ENCODE measurements at regions not wholly inside any gene's neighbourhood (a gene's known extent, or its start where the extent isn't known, plus 50 kb on each side); places are given as distances from the start of the nearest gene placed in this dataset.

GRCh38 chr19:28472843-28473242, 740.1 kb downstream of the UQCRFS1 start:
- H3K4me3 ChIP-seq: no peak overlapping the region
- no peaks in the 10 kb centered on the region for H3K4me1 ChIP-seq
- no peaks in the 10 kb centered on the region for H3K36me3 ChIP-seq
- H3K27me3 ChIP-seq: no peaks in the 10 kb centered on the region
- peak; percentile 33 for DNase-seq
- no peak for TF ChIP-seq CTCF (IDR thresholded peaks at IDR 0.05)
- intact Hi-C loops (cut with DNase I): no loop called here
- no peak overlapping the region for H3K9ac ChIP-seq (ENCODE audit: low read depth in 2 of 2, low read length in 2 of 2)
- no peaks in the 10 kb centered on the region for H3K9me3 ChIP-seq
- H3K27ac ChIP-seq: no peak overlapping the region

- no peak overlapping the region for H3K9ac ChIP-seq (ENCODE audit: low read depth in 2 of 2, low read length in 2 of 2)
- H3K9me3 ChIP-seq: no peaks in the 10 kb centered on the region
- no peaks in the 10 kb centered on the region for H3K27me3 ChIP-seq
- H3K4me3 ChIP-seq: no peak overlapping the region
- no peaks in the 10 kb centered on the region for H3K36me3 ChIP-seq
- TF ChIP-seq CTCF (IDR thresholded peaks at IDR 0.05): no peak
- H3K27ac ChIP-seq: no peak overlapping the region
- intact Hi-C loops (cut with DNase I): no loop called here
- no peaks in the 10 kb centered on the region for H3K4me1 ChIP-seq
- DNase-seq: no peak
Measured at GRCh38 chr19:28471731-28472510, 741.0 kb downstream of the UQCRFS1 start.

- TF ChIP-seq CTCF (IDR thresholded peaks at IDR 0.05): no peak
- Histone ChIP-seq H3K9me3 (no peaks in the 10 kb centered on the region), H3K36me3 (no peaks in the 10 kb centered on the region), H3K9ac (ENCODE audit: low read depth in 2 of 2, low read length in 2 of 2) (peak overlapping the region in 1 of 2 donors; percentile 19), H3K27me3 (no peaks in the 10 kb centered on the region), H3K4me1 (no peaks in the 10 kb centered on the region), H3K4me3 (no peak overlapping the region), H3K27ac (peak overlapping the region; percentile 46)
- no peak for DNase-seq
- intact Hi-C loops (cut with DNase I): no loop called here
Measured at GRCh38 chr19:28469544-28469943, 743.4 kb downstream of the UQCRFS1 start.

GRCh38 chr19:28468701-28469459, 744.1 kb downstream of the UQCRFS1 start:
- intact Hi-C loops (cut with DNase I): no loop called here
- H3K4me3 ChIP-seq: no peak overlapping the region
- H3K4me1 ChIP-seq: no peaks in the 10 kb centered on the region
- no peaks in the 10 kb centered on the region for H3K36me3 ChIP-seq
- no peaks in the 10 kb centered on the region for H3K9me3 ChIP-seq
- peak; percentile 83 for DNase-seq
- TF ChIP-seq CTCF (IDR thresholded peaks at IDR 0.05): no peak
- H3K27me3 ChIP-seq: no peaks in the 10 kb centered on the region
- H3K27ac ChIP-seq: peak overlapping the region; percentile 46
- peak overlapping the region in 1 of 2 donors; percentile 19 for H3K9ac ChIP-seq (ENCODE audit: low read depth in 2 of 2, low read length in 2 of 2)

GRCh38 chr19:28466107-28467045, 746.6 kb downstream of the UQCRFS1 start:
- H3K36me3 ChIP-seq: no peaks in the 10 kb centered on the region
- intact Hi-C loops (cut with DNase I): loop anchor here (2.0 kb wide), 1 partner anchor 166 kb away; no protein-coding TSS in a partner anchor
- no peaks in the 10 kb centered on the region for H3K27me3 ChIP-seq
- H3K9me3 ChIP-seq: no peaks in the 10 kb centered on the region
- no peak overlapping the region for H3K4me3 ChIP-seq
- no peak overlapping the region for H3K27ac ChIP-seq
- peak; percentile 74 for TF ChIP-seq CTCF (IDR thresholded peaks at IDR 0.05)
- DNase-seq: peak; percentile 81
- H3K4me1 ChIP-seq: no peaks in the 10 kb centered on the region
- no peak overlapping the region for H3K9ac ChIP-seq (ENCODE audit: low read depth in 2 of 2, low read length in 2 of 2)
